ENCODE measurements at regions not wholly inside any gene's neighbourhood (a gene's known extent, or its start where the extent isn't known, plus 50 kb on each side); places are given as distances from the start of the nearest gene placed in this dataset.

DNA sequence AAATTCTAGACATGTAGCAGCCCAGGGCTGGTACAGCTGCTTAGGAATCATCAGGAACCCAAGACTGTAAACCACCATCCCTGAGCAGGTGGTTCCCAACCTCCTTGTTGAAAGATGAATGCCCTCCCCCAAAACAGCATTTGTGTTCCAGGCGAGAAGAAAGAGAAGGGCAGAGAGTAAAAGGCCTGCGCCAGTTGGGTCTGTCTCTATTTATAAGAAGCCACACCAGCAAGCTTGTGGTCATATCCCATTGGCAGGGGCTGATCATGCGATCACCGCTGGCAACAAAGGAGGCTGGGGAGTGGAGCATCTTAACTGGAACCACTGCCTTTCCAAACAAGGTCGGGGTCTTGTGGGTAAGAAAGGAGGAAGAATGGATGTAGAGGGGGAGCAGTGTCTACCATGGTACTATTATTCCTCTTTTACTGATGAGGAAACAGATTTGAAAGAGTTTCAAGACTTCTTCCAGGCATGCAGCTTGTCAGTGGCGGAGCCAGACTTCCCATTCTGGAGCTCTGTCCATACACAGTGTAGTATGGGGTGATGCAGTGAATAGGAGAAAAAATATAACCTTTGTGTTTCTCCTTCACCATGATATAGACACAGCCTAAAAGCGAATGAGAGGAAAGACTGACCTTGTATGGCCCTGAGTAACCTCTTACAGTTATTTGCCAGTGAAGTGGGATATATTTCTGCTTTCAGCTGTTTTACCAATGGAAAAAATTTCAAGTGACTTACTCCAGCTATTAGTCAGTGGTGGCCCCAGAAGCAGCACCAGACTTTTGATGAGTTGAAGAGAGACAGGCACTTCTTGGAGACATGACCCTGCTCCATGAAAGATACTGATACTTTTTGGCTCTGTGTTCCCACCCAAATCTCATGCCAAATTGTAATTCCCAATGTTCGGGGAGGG lies 222.6 kb downstream of the ABHD5 start:
- 88 to 93% methylated on average over 8 of the region's 8 CpGs for WGBS, 2 donors
- Histone ChIP-seq H3K4me1 (ENCODE audit: control insufficient read depth in 5 of 5, insufficient read depth in 5 of 5, low read length in 5 of 5) (no peaks in the 10 kb centered on the region), H3K9ac (ENCODE audit: insufficient read depth in 1 of 2, low read length in 2 of 2) (no peak overlapping the region), H3K4me3 (no peak overlapping the region), H3K9me3 (ENCODE audit: control insufficient read depth in 4 of 4, insufficient read depth in 3 of 4, low read length in 3 of 4) (peaks cover 0 to 4% (median 0%) of the 10 kb centered on the region in 4 donors), H3K36me3 (ENCODE audit: control insufficient read depth in 4 of 4, insufficient read depth in 4 of 4, low read length in 4 of 4) (no peaks in the 10 kb centered on the region), H3K27ac (ENCODE audit: low read depth in 1 of 2, low read length in 1 of 2) (no peak overlapping the region), H3K27me3 (ENCODE audit: control insufficient read depth in 3 of 3, insufficient read depth in 3 of 3, low read length in 2 of 3) (no peaks in the 10 kb centered on the region)
- ATAC-seq (ENCODE audit: insufficient read depth, low FRiP score) (no peak), DNase-seq (no peak)
- TF ChIP-seq, protein P1, sequence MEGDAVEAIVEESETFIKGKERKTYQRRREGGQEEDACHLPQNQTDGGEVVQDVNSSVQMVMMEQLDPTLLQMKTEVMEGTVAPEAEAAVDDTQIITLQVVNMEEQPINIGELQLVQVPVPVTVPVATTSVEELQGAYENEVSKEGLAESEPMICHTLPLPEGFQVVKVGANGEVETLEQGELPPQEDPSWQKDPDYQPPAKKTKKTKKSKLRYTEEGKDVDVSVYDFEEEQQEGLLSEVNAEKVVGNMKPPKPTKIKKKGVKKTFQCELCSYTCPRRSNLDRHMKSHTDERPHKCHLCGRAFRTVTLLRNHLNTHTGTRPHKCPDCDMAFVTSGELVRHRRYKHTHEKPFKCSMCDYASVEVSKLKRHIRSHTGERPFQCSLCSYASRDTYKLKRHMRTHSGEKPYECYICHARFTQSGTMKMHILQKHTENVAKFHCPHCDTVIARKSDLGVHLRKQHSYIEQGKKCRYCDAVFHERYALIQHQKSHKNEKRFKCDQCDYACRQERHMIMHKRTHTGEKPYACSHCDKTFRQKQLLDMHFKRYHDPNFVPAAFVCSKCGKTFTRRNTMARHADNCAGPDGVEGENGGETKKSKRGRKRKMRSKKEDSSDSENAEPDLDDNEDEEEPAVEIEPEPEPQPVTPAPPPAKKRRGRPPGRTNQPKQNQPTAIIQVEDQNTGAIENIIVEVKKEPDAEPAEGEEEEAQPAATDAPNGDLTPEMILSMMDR (IDR thresholded peaks at IDR 0.05; ENCODE audit: control extremely low read depth, extremely low read depth) = no peak

- no peaks in the 10 kb centered on the region for H3K36me3 ChIP-seq (ENCODE audit: control insufficient read depth in 4 of 4, insufficient read depth in 4 of 4, low read length in 4 of 4)
- WGBS, 2 donors = 89 to 97% methylated on average over 2 of the region's 2 CpGs
- ATAC-seq (ENCODE audit: insufficient read depth, low FRiP score) = no peak
These were observed 223.5 kb downstream of the ABHD5 start for GRCh38 chr3:43914269-43914668.

GRCh38 chr3:43915546-43915945 lies 224.8 kb downstream of the ABHD5 start:
- TF ChIP-seq, protein P1 (IDR thresholded peaks at IDR 0.05; ENCODE audit: control extremely low read depth, extremely low read depth) = no peak
- H3K9me3 ChIP-seq (ENCODE audit: control insufficient read depth in 4 of 4, insufficient read depth in 3 of 4, low read length in 3 of 4) = peaks cover 0 to 4% (median 0%) of the 10 kb centered on the region in 4 donors

More at GRCh38 chr3:43914269-43914668, 223.5 kb downstream of the ABHD5 start:
- H3K27ac ChIP-seq (ENCODE audit: low read depth in 1 of 2, low read length in 1 of 2) = no peak overlapping the region
- TF ChIP-seq, protein P1 (IDR thresholded peaks at IDR 0.05; ENCODE audit: control extremely low read depth, extremely low read depth) = no peak
- H3K4me3 ChIP-seq = no peak overlapping the region
- H3K9me3 ChIP-seq (ENCODE audit: control insufficient read depth in 4 of 4, insufficient read depth in 3 of 4, low read length in 3 of 4) = peaks cover 0 to 4% (median 0%) of the 10 kb centered on the region in 4 donors
- H3K9ac ChIP-seq (ENCODE audit: insufficient read depth in 1 of 2, low read length in 2 of 2) = no peak overlapping the region
- no peaks in the 10 kb centered on the region for H3K27me3 ChIP-seq (ENCODE audit: control insufficient read depth in 3 of 3, insufficient read depth in 3 of 3, low read length in 2 of 3)
- no peak for DNase-seq
- H3K4me1 ChIP-seq (ENCODE audit: control insufficient read depth in 5 of 5, insufficient read depth in 5 of 5, low read length in 5 of 5) = no peaks in the 10 kb centered on the region

More at GRCh38 chr3:43915546-43915945, 224.8 kb downstream of the ABHD5 start:
- Histone ChIP-seq H3K27me3 (ENCODE audit: control insufficient read depth in 3 of 3, insufficient read depth in 3 of 3, low read length in 2 of 3) (no peaks in the 10 kb centered on the region), H3K36me3 (ENCODE audit: control insufficient read depth in 4 of 4, insufficient read depth in 4 of 4, low read length in 4 of 4) (no peaks in the 10 kb centered on the region), H3K9ac (ENCODE audit: insufficient read depth in 1 of 2, low read length in 2 of 2) (no peak overlapping the region), H3K27ac (ENCODE audit: low read depth in 1 of 2, low read length in 1 of 2) (no peak overlapping the region), H3K4me1 (ENCODE audit: control insufficient read depth in 5 of 5, insufficient read depth in 5 of 5, low read length in 5 of 5) (no peaks in the 10 kb centered on the region), H3K4me3 (no peak overlapping the region)
- DNase-seq (no peak), ATAC-seq (ENCODE audit: insufficient read depth, low FRiP score) (no peak)
- WGBS, 2 donors = 70 to 92% methylated on average over 1 of the region's 1 CpG

Measured in lung (tissue), 11 donors.